ENCODE measurements at regions not wholly inside any gene's neighbourhood (a gene's known extent, or its start where the extent isn't known, plus 50 kb on each side); places are given as distances from the start of the nearest gene placed in this dataset.

DNA sequence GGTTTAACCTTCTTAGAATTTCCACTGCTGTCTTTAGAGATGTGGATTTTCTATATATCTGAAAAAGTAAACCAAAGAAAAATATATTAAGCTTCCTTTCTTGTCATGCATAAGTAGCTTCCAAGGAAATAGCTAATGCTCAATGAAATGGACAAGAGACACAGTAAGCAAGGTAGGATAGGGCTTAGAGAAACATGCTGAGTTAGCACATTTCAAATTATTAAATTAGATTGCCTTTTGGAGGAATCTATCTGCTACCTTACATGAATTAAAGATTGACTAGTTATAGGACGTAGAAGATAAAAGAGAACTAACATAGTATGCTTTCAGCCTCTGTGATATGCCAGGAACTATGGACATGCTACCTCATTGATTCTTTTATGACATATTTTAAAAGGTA, 824.6 kb downstream of the TUSC7 start:
- TF ChIP-seq, protein P1, sequence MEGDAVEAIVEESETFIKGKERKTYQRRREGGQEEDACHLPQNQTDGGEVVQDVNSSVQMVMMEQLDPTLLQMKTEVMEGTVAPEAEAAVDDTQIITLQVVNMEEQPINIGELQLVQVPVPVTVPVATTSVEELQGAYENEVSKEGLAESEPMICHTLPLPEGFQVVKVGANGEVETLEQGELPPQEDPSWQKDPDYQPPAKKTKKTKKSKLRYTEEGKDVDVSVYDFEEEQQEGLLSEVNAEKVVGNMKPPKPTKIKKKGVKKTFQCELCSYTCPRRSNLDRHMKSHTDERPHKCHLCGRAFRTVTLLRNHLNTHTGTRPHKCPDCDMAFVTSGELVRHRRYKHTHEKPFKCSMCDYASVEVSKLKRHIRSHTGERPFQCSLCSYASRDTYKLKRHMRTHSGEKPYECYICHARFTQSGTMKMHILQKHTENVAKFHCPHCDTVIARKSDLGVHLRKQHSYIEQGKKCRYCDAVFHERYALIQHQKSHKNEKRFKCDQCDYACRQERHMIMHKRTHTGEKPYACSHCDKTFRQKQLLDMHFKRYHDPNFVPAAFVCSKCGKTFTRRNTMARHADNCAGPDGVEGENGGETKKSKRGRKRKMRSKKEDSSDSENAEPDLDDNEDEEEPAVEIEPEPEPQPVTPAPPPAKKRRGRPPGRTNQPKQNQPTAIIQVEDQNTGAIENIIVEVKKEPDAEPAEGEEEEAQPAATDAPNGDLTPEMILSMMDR (IDR thresholded peaks at IDR 0.05; ENCODE audit: insufficient read depth, low read depth, low read length) = no peak
- TF ChIP-seq EZH2 (IDR thresholded peaks at IDR 0.05; ENCODE audit: insufficient read depth, low read length) = no peak

All from astrocyte (in vitro differentiated cells and primary cell).